Lower lobe of right lung (tissue), 2 donors: ENCODE measurements at regions not wholly inside any gene's neighbourhood (a gene's known extent, or its start where the extent isn't known, plus 50 kb on each side); places are given as distances from the start of the nearest gene placed in this dataset.
"Not testable (repeated sequence)": the region's sequence is repeated elsewhere in the genome, so short reads cannot be mapped to it uniquely, and the experiment has no call there.

Experiments used
- ATAC-seq, 2 donors: fragments of 200-7000 bp; cut with Tn5 transposase; one replicate each; pipeline ENCODE4 v1.9.1; 2020 to 2022; ENCODE audit warnings: mild to moderate bottlenecking in 2 of 2, moderate library complexity in 2 of 2
- DNase-seq: peaks from one replicate; pipeline ENCODE4 v3.0.0-alpha.2; 2020
- H3K27ac ChIP-seq: fragments of 200-600 bp; one replicate; pipeline ENCODE4 v1.8.0; 2022
- H3K27me3 ChIP-seq: fragments of 200-600 bp; one replicate; pipeline ENCODE4 v1.8.0; 2022; ENCODE audit warnings: low read depth
- H3K36me3 ChIP-seq: fragments of 200-600 bp; one replicate; pipeline ENCODE4 v1.8.0; 2022; ENCODE audit warnings: mild to moderate bottlenecking
- H3K4me1 ChIP-seq: fragments of 200-600 bp; one replicate; pipeline ENCODE4 v1.8.0; 2022
- H3K4me3 ChIP-seq: fragments of 200-600 bp; one replicate; pipeline ENCODE4 v1.8.0; 2022; ENCODE audit warnings: mild to moderate bottlenecking
- H3K9me3 ChIP-seq: fragments of 200-600 bp; one replicate; pipeline ENCODE4 v1.8.0; 2022
- intact Hi-C: fragments of 100-400 bp; cut with DNase I; formaldehyde crosslinking; loops from one replicate; pipeline ENCODE4 v1.11.0; 2022
- TF ChIP-seq, protein P1 (sequence below): fragments of 200-600 bp; IDR thresholded peaks from one replicate; pipeline ENCODE4 v1.8.0; 2022; ENCODE audit warnings: antibody characterized with exemption, mild to moderate bottlenecking
- donor health status: DM: no; HTN: yes; CAD: no; lungs with severe emphysema.

DNA sequence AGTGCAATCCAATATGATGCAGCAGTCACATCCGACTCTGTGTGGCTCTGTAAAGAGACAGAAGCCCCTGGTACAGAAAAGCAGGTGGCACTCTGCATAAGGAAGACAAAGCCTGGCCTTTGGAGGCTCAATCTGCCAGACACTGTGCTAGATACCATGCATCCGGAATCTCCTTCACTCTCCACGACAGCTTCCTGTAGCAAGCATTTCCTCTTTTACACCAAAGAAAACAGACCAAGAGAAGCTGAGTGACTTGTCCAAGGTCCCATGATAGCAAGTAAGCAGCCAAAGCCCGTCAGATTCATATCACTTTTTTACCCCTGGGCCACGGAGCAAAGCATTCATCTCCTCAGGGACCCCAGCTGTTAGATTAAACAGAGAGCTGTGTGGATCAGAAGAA lies 64.2 kb upstream of the SMIM23 start:
- ATAC-seq: no peak
- H3K4me3 ChIP-seq: no peak overlapping the region
- TF ChIP-seq, protein P1, sequence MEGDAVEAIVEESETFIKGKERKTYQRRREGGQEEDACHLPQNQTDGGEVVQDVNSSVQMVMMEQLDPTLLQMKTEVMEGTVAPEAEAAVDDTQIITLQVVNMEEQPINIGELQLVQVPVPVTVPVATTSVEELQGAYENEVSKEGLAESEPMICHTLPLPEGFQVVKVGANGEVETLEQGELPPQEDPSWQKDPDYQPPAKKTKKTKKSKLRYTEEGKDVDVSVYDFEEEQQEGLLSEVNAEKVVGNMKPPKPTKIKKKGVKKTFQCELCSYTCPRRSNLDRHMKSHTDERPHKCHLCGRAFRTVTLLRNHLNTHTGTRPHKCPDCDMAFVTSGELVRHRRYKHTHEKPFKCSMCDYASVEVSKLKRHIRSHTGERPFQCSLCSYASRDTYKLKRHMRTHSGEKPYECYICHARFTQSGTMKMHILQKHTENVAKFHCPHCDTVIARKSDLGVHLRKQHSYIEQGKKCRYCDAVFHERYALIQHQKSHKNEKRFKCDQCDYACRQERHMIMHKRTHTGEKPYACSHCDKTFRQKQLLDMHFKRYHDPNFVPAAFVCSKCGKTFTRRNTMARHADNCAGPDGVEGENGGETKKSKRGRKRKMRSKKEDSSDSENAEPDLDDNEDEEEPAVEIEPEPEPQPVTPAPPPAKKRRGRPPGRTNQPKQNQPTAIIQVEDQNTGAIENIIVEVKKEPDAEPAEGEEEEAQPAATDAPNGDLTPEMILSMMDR: no peak
- no peaks in the 10 kb centered on the region for H3K36me3 ChIP-seq
- DNase-seq: no peak
- H3K4me1 ChIP-seq: no peaks in the 10 kb centered on the region
- intact Hi-C loops: no loop called here
- peaks cover 4% of the 10 kb centered on the region for H3K9me3 ChIP-seq
- no peak overlapping the region for H3K27ac ChIP-seq
- no peaks in the 10 kb centered on the region for H3K27me3 ChIP-seq

DNA sequence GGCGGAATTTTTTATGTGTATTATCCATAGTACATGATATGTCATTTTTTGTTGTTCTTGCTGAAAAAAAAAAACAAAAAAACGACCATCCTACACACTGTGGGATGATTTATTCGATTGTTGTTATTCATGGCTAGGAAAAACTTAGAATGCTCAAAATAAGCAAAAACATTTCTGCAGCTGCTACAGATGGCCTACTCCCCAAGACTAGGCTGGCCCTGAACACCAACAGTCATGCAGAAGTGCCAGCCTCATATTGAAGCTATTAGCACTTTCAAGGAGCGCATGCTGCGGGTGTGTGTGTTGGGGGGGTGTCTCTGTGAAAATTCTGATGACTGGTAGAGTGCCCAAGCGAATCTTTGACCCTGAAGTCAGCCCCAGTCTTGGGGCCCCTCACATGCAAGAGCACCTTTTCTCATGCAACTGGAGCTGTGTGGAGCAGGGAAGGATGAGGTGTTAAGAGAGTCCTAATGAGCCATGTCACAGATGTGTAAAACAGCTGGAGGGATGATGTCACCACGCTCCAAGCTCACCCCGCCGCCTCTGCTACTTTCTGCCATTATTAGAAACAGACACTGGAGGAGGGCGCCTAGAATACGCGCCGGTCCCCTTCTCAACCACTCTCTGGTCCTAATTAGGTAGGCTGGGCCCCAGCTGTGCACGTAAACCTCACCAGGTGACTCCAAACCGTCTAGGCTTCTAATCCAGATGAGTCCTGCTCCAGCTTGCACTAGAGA lies 61.0 kb upstream of the SMIM23 start:
- Histone ChIP-seq H3K4me1 (no peaks in the 10 kb centered on the region), H3K4me3 (no peak overlapping the region), H3K27ac (no peak overlapping the region), H3K27me3 (no peaks in the 10 kb centered on the region), H3K36me3 (no peaks in the 10 kb centered on the region), H3K9me3 (peaks cover 14% of the 10 kb centered on the region)
- intact Hi-C loops: no loop called here
- TF ChIP-seq, protein P1: no peak
- no peak for DNase-seq
- ATAC-seq: no peak

DNA sequence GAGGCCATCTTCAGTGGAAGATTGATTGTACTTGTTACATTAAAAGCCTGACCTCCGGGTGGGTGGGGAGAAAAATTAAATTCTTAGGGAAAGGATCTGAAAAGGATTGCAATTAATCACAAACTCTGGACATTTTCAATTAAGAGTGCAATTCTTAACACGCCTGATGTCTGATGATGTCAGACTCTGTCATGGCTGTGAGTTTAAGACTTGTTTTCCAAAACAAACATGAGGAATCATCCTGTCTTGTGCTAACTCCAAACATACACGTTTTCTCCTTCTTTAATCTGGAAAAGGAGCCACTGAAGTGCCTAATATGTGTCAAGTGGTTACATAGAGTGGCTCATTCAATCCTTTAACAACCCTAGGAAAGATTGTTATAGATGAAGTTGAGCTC lies 60.4 kb upstream of the SMIM23 start:
- intact Hi-C loops: no loop called here
- TF ChIP-seq, protein P1: no peak
- Histone ChIP-seq H3K27me3 (no peaks in the 10 kb centered on the region), H3K4me3 (no peak overlapping the region), H3K36me3 (no peaks in the 10 kb centered on the region), H3K4me1 (no peaks in the 10 kb centered on the region), H3K27ac (no peak overlapping the region), H3K9me3 (peaks cover 14% of the 10 kb centered on the region)
- DNase-seq (no peak), ATAC-seq (no peak)

DNA sequence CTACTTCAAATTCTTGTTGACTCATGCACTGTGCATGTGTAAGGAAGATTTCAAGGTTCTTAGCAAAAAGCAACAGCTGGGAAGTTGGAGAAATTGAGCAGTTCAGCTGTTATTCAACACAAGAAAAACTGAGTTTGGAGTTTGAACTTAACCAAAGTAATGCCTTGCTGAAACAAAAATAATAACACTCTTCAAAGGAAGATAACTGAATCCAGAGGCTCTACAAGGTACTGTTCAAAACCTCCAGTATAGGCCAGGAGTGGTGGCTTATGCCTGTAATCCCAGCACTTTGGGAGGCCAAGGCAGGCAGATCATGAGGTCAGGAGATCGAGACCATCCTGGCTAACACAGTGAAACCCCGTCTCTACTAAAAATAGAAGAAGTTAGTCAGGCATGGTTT lies 58.8 kb upstream of the SMIM23 start:
- H3K4me1 ChIP-seq, H3K36me3 ChIP-seq, H3K4me3 ChIP-seq, H3K27me3 ChIP-seq, DNase-seq, intact Hi-C loops, H3K27ac ChIP-seq, ATAC-seq: not testable (repeated sequence)
- H3K9me3 ChIP-seq: peaks cover 14% of the 10 kb centered on the region

DNA sequence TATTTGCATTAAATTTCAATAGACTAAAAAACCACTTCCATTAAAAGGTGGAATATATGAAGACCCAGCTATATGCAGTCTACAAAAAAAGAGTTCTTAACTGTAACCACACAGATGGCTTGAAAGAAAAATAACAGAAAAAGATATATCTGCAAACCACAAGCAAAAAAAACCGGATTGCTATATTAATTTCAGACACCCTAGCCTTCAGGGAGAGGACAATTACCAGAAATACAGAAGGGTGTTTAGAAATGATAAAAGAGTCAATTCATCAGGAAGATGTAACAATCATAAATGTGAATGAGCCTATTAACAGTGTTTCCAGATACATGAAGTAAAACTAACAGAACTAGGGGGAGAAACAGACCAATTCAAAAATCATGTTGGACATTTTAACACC lies 56.9 kb upstream of the SMIM23 start:
- Histone ChIP-seq H3K27me3 (no peaks in the 10 kb centered on the region), H3K36me3 (no peaks in the 10 kb centered on the region), H3K9me3 (peaks cover 14% of the 10 kb centered on the region), H3K4me1 (no peaks in the 10 kb centered on the region), H3K27ac (no peak overlapping the region), H3K4me3 (no peak overlapping the region)
- no peak for ATAC-seq
- DNase-seq: no peak
- intact Hi-C loops: no loop called here
- TF ChIP-seq, protein P1: no peak
